ENCODE measurements at regions not wholly inside any gene's neighbourhood (a gene's known extent, or its start where the extent isn't known, plus 50 kb on each side); places are given as distances from the start of the nearest gene placed in this dataset.
A peak's percentile ranks its signal among the peaks of the same experiment; 100 is the strongest.

GRCh38 chr15:93974804-93975481 lies 256.4 kb upstream of the MCTP2 start:
- H3K4me3 ChIP-seq (ENCODE audit: low read length), result no peak overlapping the region
- peak; percentile 35 for DNase-seq (ENCODE audit: low read depth)
- peak; percentile 55 for TF ChIP-seq CTCF (conservative IDR thresholded peaks at IDR 0.05; ENCODE audit: low read length)

- no peak for DNase-seq (ENCODE audit: low read depth)
- H3K4me3 ChIP-seq (ENCODE audit: low read length), result no peak overlapping the region
- no peak for TF ChIP-seq CTCF (conservative IDR thresholded peaks at IDR 0.05; ENCODE audit: low read length)
Measured at GRCh38 chr15:93973287-93973686, 258.1 kb upstream of the MCTP2 start.

- no peak for DNase-seq (ENCODE audit: low read depth)
- no peak overlapping the region for H3K4me3 ChIP-seq (ENCODE audit: low read length)
- TF ChIP-seq CTCF (conservative IDR thresholded peaks at IDR 0.05; ENCODE audit: low read length), result no peak
Measured at GRCh38 chr15:93968773-93969172, 262.6 kb upstream of the MCTP2 start.

- no peak for DNase-seq (ENCODE audit: low read depth)
- no peak overlapping the region for H3K4me3 ChIP-seq (ENCODE audit: low read length)
- TF ChIP-seq CTCF (conservative IDR thresholded peaks at IDR 0.05; ENCODE audit: low read length), result no peak
Measured at GRCh38 chr15:93965304-93965908, 266.0 kb upstream of the MCTP2 start.

GRCh38 chr15:93954985-93955571 lies 276.3 kb upstream of the MCTP2 start:
- no peak overlapping the region for H3K4me3 ChIP-seq (ENCODE audit: low read length)
- TF ChIP-seq CTCF (conservative IDR thresholded peaks at IDR 0.05; ENCODE audit: low read length), result no peak
- DNase-seq (ENCODE audit: low read depth), result no peak

GRCh38 chr15:93948726-93949125 lies 282.6 kb upstream of the MCTP2 start:
- H3K4me3 ChIP-seq (ENCODE audit: low read length), result no peak overlapping the region

More at GRCh38 chr15:93948726-93949125, 282.6 kb upstream of the MCTP2 start:
- no peak for TF ChIP-seq CTCF (conservative IDR thresholded peaks at IDR 0.05; ENCODE audit: low read length)
- DNase-seq (ENCODE audit: low read depth), result no peak
